ENCODE measurements at regions not wholly inside any gene's neighbourhood (a gene's known extent, or its start where the extent isn't known, plus 50 kb on each side); places are given as distances from the start of the nearest gene placed in this dataset.

GRCh38 chr18:14962626-14963025, 214.7 kb downstream of the ANKRD30B start:
- no peak for TF ChIP-seq SIN3A (IDR thresholded peaks at IDR 0.05; ENCODE audit: borderline replicate concordance, insufficient read depth, low read depth, low read length)
- TF ChIP-seq CTCF (IDR thresholded peaks at IDR 0.05) = no peak
- TF ChIP-seq TCF7L2 (IDR thresholded peaks at IDR 0.05; ENCODE audit: low read depth, low read length) = no peak

All from Panc1 (cell line).